GM19240 (cell line): ENCODE measurements at regions not wholly inside any gene's neighbourhood (a gene's known extent, or its start where the extent isn't known, plus 50 kb on each side); places are given as distances from the start of the nearest gene placed in this dataset.

Source experiments
- DNase-seq: peaks from one replicate; pipeline ENCODE4 v3.0.0; 2011; ENCODE audit warnings: low spot score; ENCODE audit not compliant: insufficient read length

GRCh38 chr7:51706851-51707250 lies 390.2 kb upstream of the COBL start:
- no peak for DNase-seq

GRCh38 chr7:51705701-51706100 lies 389.1 kb upstream of the COBL start:
- no peak for DNase-seq

- no peak for DNase-seq
Observed at GRCh38 chr7:51702673-51703072, 386.1 kb upstream of the COBL start.

GRCh38 chr7:51701935-51702334 lies 385.3 kb upstream of the COBL start:
- DNase-seq = no peak

GRCh38 chr7:51700593-51701215 lies 384.1 kb upstream of the COBL start:
- no peak for DNase-seq

- DNase-seq = no peak
Observed at GRCh38 chr7:51693258-51693657, 376.6 kb upstream of the COBL start.

- no peak for DNase-seq
Observed at GRCh38 chr7:51689547-51689946, 372.9 kb upstream of the COBL start.

- no peak for DNase-seq
Observed at GRCh38 chr7:51685794-51686193, 369.2 kb upstream of the COBL start.

- DNase-seq = no peak
Observed at GRCh38 chr7:51680594-51681399, 364.2 kb upstream of the COBL start.

GRCh38 chr7:51679358-51679757 lies 362.7 kb upstream of the COBL start:
- DNase-seq = no peak

GRCh38 chr7:51666751-51667150 lies 350.1 kb upstream of the COBL start:
- no peak for DNase-seq

- DNase-seq = no peak
Observed at GRCh38 chr7:51666266-51666665, 349.7 kb upstream of the COBL start.

GRCh38 chr7:51665045-51665780 lies 348.6 kb upstream of the COBL start:
- no peak for DNase-seq

- no peak for DNase-seq
Observed at GRCh38 chr7:51660516-51660915, 343.9 kb upstream of the COBL start.

GRCh38 chr7:51658684-51659083 lies 342.1 kb upstream of the COBL start:
- no peak for DNase-seq

GRCh38 chr7:51647931-51648351 lies 331.3 kb upstream of the COBL start:
- DNase-seq = no peak

- DNase-seq = no peak
Observed at GRCh38 chr7:51647486-51647885, 330.9 kb upstream of the COBL start.

GRCh38 chr7:51645702-51646298 lies 329.2 kb upstream of the COBL start:
- DNase-seq = no peak

GRCh38 chr7:51645255-51645654 lies 328.6 kb upstream of the COBL start:
- no peak for DNase-seq

- DNase-seq = no peak
Observed at GRCh38 chr7:51644216-51644615, 327.6 kb upstream of the COBL start.

GRCh38 chr7:51640841-51641240 lies 324.2 kb upstream of the COBL start:
- no peak for DNase-seq
